Gastrocnemius medialis (tissue), 4 donors: ENCODE measurements at regions not wholly inside any gene's neighbourhood (a gene's known extent, or its start where the extent isn't known, plus 50 kb on each side); places are given as distances from the start of the nearest gene placed in this dataset.

Experiments
- ATAC-seq, 2 donors: fragments of 150-250 bp; one replicate each; pipeline ENCODE4 v1.9.1; 2016
- DNase-seq, 2 donors: peaks; one replicate each; pipeline ENCODE4 v3.0.0-alpha.2; 2019
- H3K27ac ChIP-seq, 4 donors: fragments of 200-600 bp; sonication (generic); 1 replicate in 1 of 4; 2 replicates in 3 of 4; pipeline ENCODE4 v1.5.1; 2016 to 2018; ENCODE audit warnings: mild to moderate bottlenecking in 2 of 4, moderate library complexity in 1 of 4
- H3K27me3 ChIP-seq, 3 donors: fragments of 200-600 bp; sonication (generic) in 2 of 3; 1 replicate in 1 of 3; 2 replicates in 2 of 3; pipeline versions ENCODE4 v1.5.1 to v1.6.0; 2016 to 2019; ENCODE audit warnings: mild to moderate bottlenecking in 1 of 3, moderate library complexity in 1 of 3
- H3K36me3 ChIP-seq, 2 donors: fragments of 200-600 bp; sonication (generic) in 1 of 2; one replicate each; pipeline ENCODE4 v1.5.1; 2017 to 2018
- H3K4me1 ChIP-seq, 2 donors: fragments of 200-600 bp; sonication (generic) in 1 of 2; one replicate each; pipeline ENCODE4 v1.5.1; 2016 to 2017; ENCODE audit warnings: mild to moderate bottlenecking in 2 of 2
- H3K4me3 ChIP-seq, 4 donors: fragments of 200-600 bp; sonication (generic) in 3 of 4; 1 replicate in 1 of 4; 2 replicates in 3 of 4; pipeline ENCODE4 v1.5.1; 2016 to 2019; ENCODE audit warnings: mild to moderate bottlenecking in 2 of 4
- H3K9me3 ChIP-seq, 3 donors: fragments of 200-600 bp; sonication (generic) in 2 of 3; 1 replicate in 1 of 3; 2 replicates in 2 of 3; pipeline ENCODE4 v1.5.1; 2016 to 2019
- CTCF ChIP-seq, 5 experiments: fragments of 450-650 bp in 3 of 5; fragments of 200-600 bp in 2 of 5; sonication (generic) in 2 of 5; IDR thresholded peaks in 4 of 5; conservative IDR thresholded peaks in 1 of 5; 1 replicate in 4 of 5; 2 replicates in 1 of 5; pipeline ENCODE4 v1.5.1; 2016 to 2019; ENCODE audit warnings: antibody characterized with exemption in 5 of 5, mild to moderate bottlenecking in 3 of 5, moderate library complexity in 3 of 5
- POLR2A ChIP-seq, 2 donors: fragments of 450-650 bp; IDR thresholded peaks; one replicate each; pipeline ENCODE4 v1.6.1; 2017; ENCODE audit warnings: antibody characterized with exemption in 2 of 2, mild to moderate bottlenecking in 2 of 2, moderate library complexity in 2 of 2
- in situ Hi-C, 4 donors: fragments of 200-750 bp; cut with MboI; loops; one replicate each; pipeline versions ENCODE4 v1.15.0 to v1.8.0; 2017; ENCODE audit warnings: low sequenced_read_pairs in 4 of 4
- intact Hi-C: fragments of 100-400 bp; cut with DNase I; formaldehyde crosslinking; loops from one replicate; pipeline ENCODE4 v1.15.1; 2023; ENCODE audit warnings: low total_unique reads

GRCh38 chr6:156464100-156464878, 312.9 kb upstream of the ARID1B start:
- no peak overlapping the region for H3K4me3 ChIP-seq
- ATAC-seq (no peak), DNase-seq (no peak)
- intact Hi-C loops: no loop called here
- no peaks in the 10 kb centered on the region for H3K4me1 ChIP-seq
- H3K36me3 ChIP-seq: no peaks in the 10 kb centered on the region
- H3K9me3 ChIP-seq: no peaks in the 10 kb centered on the region
- in situ Hi-C loops: no loop called here
- peaks cover 0 to 5% (median 0%) of the 10 kb centered on the region in 3 donors for H3K27me3 ChIP-seq
- H3K27ac ChIP-seq: no peak overlapping the region
- no peak for TF ChIP-seq POLR2A (IDR thresholded peaks at IDR 0.05)
- TF ChIP-seq CTCF (IDR thresholded peaks at IDR 0.05 in 4 of 5, conservative IDR thresholded peaks at IDR 0.05 in 1 of 5): no peak

GRCh38 chr6:156461647-156462046, 315.5 kb upstream of the ARID1B start:
- no peak overlapping the region for H3K27ac ChIP-seq
- H3K4me3 ChIP-seq: no peak overlapping the region
- no peaks in the 10 kb centered on the region for H3K4me1 ChIP-seq
- no peak for ATAC-seq
- in situ Hi-C loops (no loop called here), intact Hi-C loops (no loop called here)
- no peak for DNase-seq
- TF ChIP-seq POLR2A (IDR thresholded peaks at IDR 0.05) (no peak), CTCF (IDR thresholded peaks at IDR 0.05 in 4 of 5, conservative IDR thresholded peaks at IDR 0.05 in 1 of 5) (no peak)
- H3K9me3 ChIP-seq: no peaks in the 10 kb centered on the region
- H3K36me3 ChIP-seq: no peaks in the 10 kb centered on the region
- H3K27me3 ChIP-seq: peaks cover 0 to 5% (median 0%) of the 10 kb centered on the region in 3 donors

- H3K27me3 ChIP-seq: no peaks in the 10 kb centered on the region
- no peaks in the 10 kb centered on the region for H3K4me1 ChIP-seq
- no peaks in the 10 kb centered on the region for H3K9me3 ChIP-seq
- ATAC-seq (no peak), DNase-seq (no peak)
- no peak overlapping the region for H3K4me3 ChIP-seq
- no peak overlapping the region for H3K27ac ChIP-seq
- H3K36me3 ChIP-seq: no peaks in the 10 kb centered on the region
- no peak for TF ChIP-seq POLR2A (IDR thresholded peaks at IDR 0.05)
- TF ChIP-seq CTCF (IDR thresholded peaks at IDR 0.05 in 4 of 5, conservative IDR thresholded peaks at IDR 0.05 in 1 of 5): no peak
- intact Hi-C loops (no loop called here), in situ Hi-C loops (no loop called here)
Observed at GRCh38 chr6:156457601-156458000, 319.6 kb upstream of the ARID1B start.

- in situ Hi-C loops (no loop called here), intact Hi-C loops (no loop called here)
- Histone ChIP-seq H3K4me1 (no peaks in the 10 kb centered on the region), H3K9me3 (no peaks in the 10 kb centered on the region), H3K4me3 (no peak overlapping the region), H3K36me3 (no peaks in the 10 kb centered on the region), H3K27ac (no peak overlapping the region), H3K27me3 (no peaks in the 10 kb centered on the region)
- no peak for DNase-seq
- ATAC-seq: no peak
- no peak for TF ChIP-seq POLR2A (IDR thresholded peaks at IDR 0.05)
- no peak for TF ChIP-seq CTCF (IDR thresholded peaks at IDR 0.05 in 4 of 5, conservative IDR thresholded peaks at IDR 0.05 in 1 of 5)
Observed at GRCh38 chr6:156455847-156456246, 321.3 kb upstream of the ARID1B start.

GRCh38 chr6:156454867-156455266, 322.3 kb upstream of the ARID1B start:
- no peaks in the 10 kb centered on the region for H3K36me3 ChIP-seq
- in situ Hi-C loops (no loop called here), intact Hi-C loops (no loop called here)
- H3K27me3 ChIP-seq: no peaks in the 10 kb centered on the region
- ATAC-seq: no peak
- no peak overlapping the region for H3K27ac ChIP-seq
- H3K4me3 ChIP-seq: no peak overlapping the region
- no peak for DNase-seq
- TF ChIP-seq CTCF (IDR thresholded peaks at IDR 0.05 in 4 of 5, conservative IDR thresholded peaks at IDR 0.05 in 1 of 5) (no peak), POLR2A (IDR thresholded peaks at IDR 0.05) (no peak)
- H3K4me1 ChIP-seq: no peaks in the 10 kb centered on the region
- H3K9me3 ChIP-seq: no peaks in the 10 kb centered on the region
